Progenitor cell of endocrine pancreas (in vitro differentiated cells): ENCODE measurements at regions not wholly inside any gene's neighbourhood (a gene's known extent, or its start where the extent isn't known, plus 50 kb on each side); places are given as distances from the start of the nearest gene placed in this dataset.

Source experiments
- DNase-seq: peaks from one replicate; pipeline ENCODE4 v3.0.0; 2021; ENCODE audit warnings: low spot score; ENCODE audit not compliant: unreplicated experiment
- H3K27ac Mint-ChIP-seq: 2 replicates; pipeline ENCODE4 v1.8.0; 2021; ENCODE audit warnings: mild to moderate bottlenecking, moderate library complexity, mixed read lengths
- H3K27me3 Mint-ChIP-seq: 2 replicates; pipeline ENCODE4 v1.8.0; 2021; ENCODE audit warnings: mixed read lengths
- H3K36me3 Mint-ChIP-seq: 2 replicates; pipeline ENCODE4 v1.8.0; 2022; ENCODE audit warnings: mixed read lengths; ENCODE audit not compliant: insufficient read depth
- H3K4me1 Mint-ChIP-seq: 2 replicates; pipeline ENCODE4 v1.8.0; 2021; ENCODE audit warnings: low read depth, mixed read lengths
- H3K4me3 Mint-ChIP-seq: 2 replicates; pipeline ENCODE4 v1.8.0; 2021; ENCODE audit warnings: low read depth, mild to moderate bottlenecking, moderate library complexity, mixed read lengths
- H3K9me3 Mint-ChIP-seq: 2 replicates; pipeline ENCODE4 v1.8.0; 2021; ENCODE audit warnings: low read depth, mixed read lengths
- CTCF ChIP-seq: fragments of 200-600 bp; sonication (generic); IDR thresholded peaks from one replicate; pipeline ENCODE4 v1.5.0; 2021; ENCODE audit warnings: antibody characterized with exemption, mild to moderate bottlenecking; ENCODE audit not compliant: unreplicated experiment

- no peak overlapping the region for H3K4me3 Mint-ChIP-seq
- DNase-seq: no peak
- peaks cover 17% of the 10 kb centered on the region for H3K27me3 Mint-ChIP-seq
- TF ChIP-seq CTCF: no peak
- no peak overlapping the region for H3K27ac Mint-ChIP-seq
- H3K4me1 Mint-ChIP-seq: no peaks in the 10 kb centered on the region
- H3K9me3 Mint-ChIP-seq: no peaks in the 10 kb centered on the region
- H3K36me3 Mint-ChIP-seq: no peaks in the 10 kb centered on the region
Observed at GRCh38 chr20:43316271-43316670, 126.6 kb upstream of the PTPRT start.

- H3K9me3 Mint-ChIP-seq: peaks cover 8% of the 10 kb centered on the region
- peaks cover 14% of the 10 kb centered on the region for H3K27me3 Mint-ChIP-seq
- DNase-seq: no peak
- no peaks in the 10 kb centered on the region for H3K36me3 Mint-ChIP-seq
- no peaks in the 10 kb centered on the region for H3K4me1 Mint-ChIP-seq
- H3K27ac Mint-ChIP-seq: no peak overlapping the region
- no peak for TF ChIP-seq CTCF
- H3K4me3 Mint-ChIP-seq: no peak overlapping the region
Observed at GRCh38 chr20:43309266-43309665, 119.6 kb upstream of the PTPRT start.

- TF ChIP-seq CTCF: no peak
- no peak overlapping the region for H3K27ac Mint-ChIP-seq
- peaks cover 8% of the 10 kb centered on the region for H3K9me3 Mint-ChIP-seq
- H3K4me3 Mint-ChIP-seq: no peak overlapping the region
- peaks cover 7% of the 10 kb centered on the region for H3K27me3 Mint-ChIP-seq
- no peak for DNase-seq
- H3K36me3 Mint-ChIP-seq: no peaks in the 10 kb centered on the region
- no peaks in the 10 kb centered on the region for H3K4me1 Mint-ChIP-seq
Observed at GRCh38 chr20:43306837-43307236, 117.1 kb upstream of the PTPRT start.

GRCh38 chr20:43305749-43306148 is 116.0 kb upstream of the PTPRT start:
- Mint-ChIP-seq H3K9me3 (peaks cover 8% of the 10 kb centered on the region), H3K27me3 (peaks cover under 1% of the 10 kb centered on the region), H3K36me3 (no peaks in the 10 kb centered on the region), H3K4me3 (no peak overlapping the region), H3K27ac (peak overlapping the region; percentile 23), H3K4me1 (no peaks in the 10 kb centered on the region)
- TF ChIP-seq CTCF: no peak
- DNase-seq: no peak

- no peak for DNase-seq
- Mint-ChIP-seq H3K27me3 (peaks cover 2% of the 10 kb centered on the region), H3K36me3 (no peaks in the 10 kb centered on the region), H3K4me1 (no peaks in the 10 kb centered on the region), H3K9me3 (peaks cover 6% of the 10 kb centered on the region), H3K27ac (no peak overlapping the region), H3K4me3 (no peak overlapping the region)
- TF ChIP-seq CTCF: no peak
Observed at GRCh38 chr20:43304598-43304997, 114.9 kb upstream of the PTPRT start.
